Nephron progenitor cell (in vitro differentiated cells): ENCODE measurements at regions not wholly inside any gene's neighbourhood (a gene's known extent, or its start where the extent isn't known, plus 50 kb on each side); places are given as distances from the start of the nearest gene placed in this dataset.
A peak's percentile ranks its signal among the peaks of the same experiment; 100 is the strongest.

Experiments used
- DNase-seq: peaks from one replicate; pipeline ENCODE4 v3.0.0; 2021
- H3K27ac Mint-ChIP-seq: 2 replicates; pipeline ENCODE4 v1.8.0; 2021; ENCODE audit warnings: mild to moderate bottlenecking, moderate library complexity, mixed read lengths
- H3K27me3 Mint-ChIP-seq: 2 replicates; pipeline ENCODE4 v1.8.0; 2021; ENCODE audit warnings: mild to moderate bottlenecking, low read depth, mixed read lengths; ENCODE audit not compliant: poor library complexity
- H3K36me3 Mint-ChIP-seq: 2 replicates; pipeline ENCODE4 v1.8.0; 2021; ENCODE audit warnings: low read depth, mixed read lengths
- H3K4me1 Mint-ChIP-seq: 2 replicates; pipeline ENCODE4 v1.8.0; 2021; ENCODE audit warnings: mixed read lengths
- H3K4me3 Mint-ChIP-seq: 2 replicates; pipeline ENCODE4 v1.8.0; 2021; ENCODE audit warnings: mild to moderate bottlenecking, moderate library complexity, mixed read lengths
- H3K9me3 Mint-ChIP-seq: 2 replicates; pipeline ENCODE4 v1.8.0; 2021; ENCODE audit warnings: mild to moderate bottlenecking, moderate library complexity, mixed read lengths
- TF ChIP-seq, protein P1 (sequence below): fragments of 200-600 bp; sonication (generic); IDR thresholded peaks from 2 replicates; pipeline ENCODE4 v1.5.0; 2021; ENCODE audit warnings: antibody characterized with exemption

- TF ChIP-seq, protein P1, sequence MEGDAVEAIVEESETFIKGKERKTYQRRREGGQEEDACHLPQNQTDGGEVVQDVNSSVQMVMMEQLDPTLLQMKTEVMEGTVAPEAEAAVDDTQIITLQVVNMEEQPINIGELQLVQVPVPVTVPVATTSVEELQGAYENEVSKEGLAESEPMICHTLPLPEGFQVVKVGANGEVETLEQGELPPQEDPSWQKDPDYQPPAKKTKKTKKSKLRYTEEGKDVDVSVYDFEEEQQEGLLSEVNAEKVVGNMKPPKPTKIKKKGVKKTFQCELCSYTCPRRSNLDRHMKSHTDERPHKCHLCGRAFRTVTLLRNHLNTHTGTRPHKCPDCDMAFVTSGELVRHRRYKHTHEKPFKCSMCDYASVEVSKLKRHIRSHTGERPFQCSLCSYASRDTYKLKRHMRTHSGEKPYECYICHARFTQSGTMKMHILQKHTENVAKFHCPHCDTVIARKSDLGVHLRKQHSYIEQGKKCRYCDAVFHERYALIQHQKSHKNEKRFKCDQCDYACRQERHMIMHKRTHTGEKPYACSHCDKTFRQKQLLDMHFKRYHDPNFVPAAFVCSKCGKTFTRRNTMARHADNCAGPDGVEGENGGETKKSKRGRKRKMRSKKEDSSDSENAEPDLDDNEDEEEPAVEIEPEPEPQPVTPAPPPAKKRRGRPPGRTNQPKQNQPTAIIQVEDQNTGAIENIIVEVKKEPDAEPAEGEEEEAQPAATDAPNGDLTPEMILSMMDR = no peak
- H3K27me3 Mint-ChIP-seq = peaks cover 1% of the 10 kb centered on the region
- H3K9me3 Mint-ChIP-seq = peaks cover 4% of the 10 kb centered on the region
Measured at GRCh38 chr17:11005940-11006339, 168.1 kb upstream of the PIRT start.

DNA sequence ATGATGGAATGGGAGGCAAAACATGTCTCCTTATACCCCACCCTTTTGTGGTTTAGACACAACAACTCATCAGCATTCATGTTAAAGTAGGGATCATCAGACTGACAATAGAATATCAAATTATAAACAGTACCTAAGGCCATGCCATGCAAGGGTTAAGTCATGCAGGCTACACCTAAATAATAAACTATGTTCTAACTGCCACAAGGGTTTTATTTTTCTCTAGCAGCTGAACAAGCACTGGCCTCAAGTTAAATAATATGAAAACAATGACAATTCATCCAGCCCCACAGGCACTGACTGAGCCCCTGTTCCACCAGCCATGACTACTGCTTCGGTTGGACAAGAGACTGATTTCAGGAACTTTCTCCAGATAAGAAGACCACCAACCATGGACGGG is 164.5 kb upstream of the PIRT start:
- Mint-ChIP-seq H3K27me3 (peaks cover 3% of the 10 kb centered on the region), H3K27ac (no peak overlapping the region), H3K9me3 (peaks cover 4% of the 10 kb centered on the region), H3K4me3 (no peak overlapping the region), H3K36me3 (no peaks in the 10 kb centered on the region), H3K4me1 (peaks cover 36% of the 10 kb centered on the region)
- DNase-seq = no peak
- TF ChIP-seq, protein P1 = no peak

More at GRCh38 chr17:11005940-11006339, 168.1 kb upstream of the PIRT start:
- H3K36me3 Mint-ChIP-seq = no peaks in the 10 kb centered on the region
- DNase-seq = no peak
- H3K27ac Mint-ChIP-seq = no peak overlapping the region
- H3K4me1 Mint-ChIP-seq = peaks cover 31% of the 10 kb centered on the region
- no peak overlapping the region for H3K4me3 Mint-ChIP-seq

GRCh38 chr17:11001651-11002050 is 163.8 kb upstream of the PIRT start:
- H3K4me1 Mint-ChIP-seq = peaks cover 36% of the 10 kb centered on the region
- H3K9me3 Mint-ChIP-seq = peaks cover 4% of the 10 kb centered on the region
- no peak overlapping the region for H3K27ac Mint-ChIP-seq
- no peak for DNase-seq
- no peak overlapping the region for H3K4me3 Mint-ChIP-seq
- peaks cover 7% of the 10 kb centered on the region for H3K27me3 Mint-ChIP-seq
- TF ChIP-seq, protein P1 = no peak
- no peaks in the 10 kb centered on the region for H3K36me3 Mint-ChIP-seq

GRCh38 chr17:10999484-10999883 is 161.6 kb upstream of the PIRT start:
- H3K36me3 Mint-ChIP-seq = no peaks in the 10 kb centered on the region
- TF ChIP-seq, protein P1 = no peak
- DNase-seq = no peak
- H3K27me3 Mint-ChIP-seq = peaks cover 20% of the 10 kb centered on the region
- H3K9me3 Mint-ChIP-seq = no peaks in the 10 kb centered on the region
- peaks cover 49% of the 10 kb centered on the region for H3K4me1 Mint-ChIP-seq
- no peak overlapping the region for H3K4me3 Mint-ChIP-seq
- no peak overlapping the region for H3K27ac Mint-ChIP-seq

DNA sequence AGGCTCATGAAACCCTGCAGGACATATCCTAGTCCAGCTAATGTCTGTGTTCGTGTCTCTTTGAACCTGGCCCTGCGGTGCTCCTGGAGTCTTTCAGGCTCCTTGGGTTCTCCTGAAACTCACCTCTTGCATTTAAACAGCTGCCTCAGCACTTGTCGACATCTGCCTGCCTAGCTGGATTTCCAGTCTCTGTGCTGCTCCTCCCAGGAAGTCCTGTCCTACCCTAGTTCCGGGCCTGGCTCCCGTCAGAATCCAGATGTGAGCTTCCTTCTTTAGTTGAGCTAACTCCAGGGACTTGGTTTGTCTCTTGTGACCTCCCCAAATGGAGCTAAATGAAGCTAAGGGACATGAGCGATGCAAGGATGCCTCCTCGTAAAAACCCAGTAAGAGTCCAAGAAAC is 155.2 kb upstream of the PIRT start:
- no peak for DNase-seq
- Mint-ChIP-seq H3K27ac (peak overlapping the region; percentile 83), H3K36me3 (no peaks in the 10 kb centered on the region), H3K9me3 (peaks cover 4% of the 10 kb centered on the region), H3K4me1 (peaks cover 40% of the 10 kb centered on the region), H3K27me3 (peaks cover 29% of the 10 kb centered on the region), H3K4me3 (peak overlapping the region; percentile 39)
- TF ChIP-seq, protein P1 = no peak

- peaks cover 4% of the 10 kb centered on the region for H3K9me3 Mint-ChIP-seq
- no peaks in the 10 kb centered on the region for H3K36me3 Mint-ChIP-seq
- peaks cover 40% of the 10 kb centered on the region for H3K4me1 Mint-ChIP-seq
- H3K27me3 Mint-ChIP-seq = peaks cover 25% of the 10 kb centered on the region
- peak overlapping the region; percentile 83 for H3K27ac Mint-ChIP-seq
- TF ChIP-seq, protein P1 = no peak
- DNase-seq = no peak
- H3K4me3 Mint-ChIP-seq = peak overlapping the region; percentile 39
Measured at GRCh38 chr17:10992106-10992880, 154.4 kb upstream of the PIRT start.
